ENCODE measurements at regions not wholly inside any gene's neighbourhood (a gene's known extent, or its start where the extent isn't known, plus 50 kb on each side); places are given as distances from the start of the nearest gene placed in this dataset.
"Not testable (repeated sequence)": the region's sequence is repeated elsewhere in the genome, so short reads cannot be mapped to it uniquely, and the experiment has no call there.

- no peak for DNase-seq (ENCODE audit: low read depth in 2 of 2, low spot score in 1 of 2)
Observed at GRCh38 chr12:111249018-111249370, 119.9 kb downstream of the PHETA1 start.

GRCh38 chr12:111248236-111249017 is 120.5 kb downstream of the PHETA1 start:
- DNase-seq (ENCODE audit: low read depth in 2 of 2, low spot score in 1 of 2) = no peak

- no peak for DNase-seq (ENCODE audit: low read depth in 2 of 2, low spot score in 1 of 2)
Observed at GRCh38 chr12:111247083-111247783, 121.7 kb downstream of the PHETA1 start.

GRCh38 chr12:111246477-111247011 is 122.4 kb downstream of the PHETA1 start:
- no peak for DNase-seq (ENCODE audit: low read depth in 2 of 2, low spot score in 1 of 2)

- no peak for DNase-seq (ENCODE audit: low read depth in 2 of 2, low spot score in 1 of 2)
Observed at GRCh38 chr12:111245701-111246476, 123.0 kb downstream of the PHETA1 start.

- no peak for DNase-seq (ENCODE audit: low read depth in 2 of 2, low spot score in 1 of 2)
Observed at GRCh38 chr12:111244673-111245072, 124.2 kb downstream of the PHETA1 start.

GRCh38 chr12:111242817-111243216 is 126.1 kb downstream of the PHETA1 start:
- DNase-seq (ENCODE audit: low read depth in 2 of 2, low spot score in 1 of 2) = not testable (repeated sequence)

- DNase-seq (ENCODE audit: low read depth in 2 of 2, low spot score in 1 of 2) = no peak
Observed at GRCh38 chr12:111242184-111242583, 126.7 kb downstream of the PHETA1 start.

GRCh38 chr12:111240374-111240773 is 128.5 kb downstream of the PHETA1 start:
- no peak for DNase-seq (ENCODE audit: low read depth in 2 of 2, low spot score in 1 of 2)

- no peak for DNase-seq (ENCODE audit: low read depth in 2 of 2, low spot score in 1 of 2)
Observed at GRCh38 chr12:111239235-111239634, 129.7 kb downstream of the PHETA1 start.

GRCh38 chr12:111238075-111238734 is 130.7 kb downstream of the PHETA1 start:
- no peak for DNase-seq (ENCODE audit: low read depth in 2 of 2, low spot score in 1 of 2)

- not testable (repeated sequence) for DNase-seq (ENCODE audit: low read depth in 2 of 2, low spot score in 1 of 2)
Observed at GRCh38 chr12:111234491-111234890, 134.4 kb downstream of the PHETA1 start.

GRCh38 chr12:111233786-111234185 is 135.1 kb downstream of the PHETA1 start:
- no peak for DNase-seq (ENCODE audit: low read depth in 2 of 2, low spot score in 1 of 2)

- no peak for DNase-seq (ENCODE audit: low read depth in 2 of 2, low spot score in 1 of 2)
Observed at GRCh38 chr12:111230649-111231048, 138.2 kb downstream of the PHETA1 start.

GRCh38 chr12:111228916-111229666 is 139.8 kb downstream of the PHETA1 start:
- DNase-seq (ENCODE audit: low read depth in 2 of 2, low spot score in 1 of 2) = no peak

- no peak for DNase-seq (ENCODE audit: low read depth in 2 of 2, low spot score in 1 of 2)
Observed at GRCh38 chr12:111227476-111228420, 141.1 kb downstream of the PHETA1 start.

- DNase-seq (ENCODE audit: low read depth in 2 of 2, low spot score in 1 of 2) = no peak
Observed at GRCh38 chr12:111226680-111227079, 142.2 kb downstream of the PHETA1 start.

- no peak for DNase-seq (ENCODE audit: low read depth in 2 of 2, low spot score in 1 of 2)
Observed at GRCh38 chr12:111225307-111225706, 143.6 kb downstream of the PHETA1 start.

Data from stimulated activated CD8-positive, alpha-beta memory T cell treated with anti-CD3 and anti-CD28 coated beads, Interleukin-4, amount 100 ng/mL, for 1 hour (primary cell).